Esophagus muscularis mucosa (tissue), 4 donors: ENCODE measurements at regions not wholly inside any gene's neighbourhood (a gene's known extent, or its start where the extent isn't known, plus 50 kb on each side); places are given as distances from the start of the nearest gene placed in this dataset.
"Not testable (repeated sequence)": the region's sequence is repeated elsewhere in the genome, so short reads cannot be mapped to it uniquely, and the experiment has no call there.

Experiments used
- DNase-seq: peaks from one replicate; pipeline ENCODE4 v3.0.0-alpha.2; 2017; ENCODE audit errors: extremely low spot score
- H3K27ac ChIP-seq, 4 donors: fragments of 200-600 bp; sonication (generic); replicated peaks in 1 of 4; 1 replicate in 3 of 4; 2 replicates in 1 of 4; pipeline ENCODE4 v1.5.1; 2016 to 2019; ENCODE audit warnings: mild to moderate bottlenecking in 1 of 4
- H3K27me3 ChIP-seq, 4 donors: fragments of 200-600 bp; sonication (generic); one replicate each; pipeline versions ENCODE4 v1.5.1 to v1.6.0; 2016 to 2019
- H3K36me3 ChIP-seq, 4 donors: fragments of 200-600 bp; sonication (generic); one replicate each; pipeline ENCODE4 v1.5.1; 2016 to 2019
- H3K4me1 ChIP-seq, 4 donors: fragments of 200-600 bp; sonication (generic); one replicate each; pipeline ENCODE4 v1.5.1; 2016 to 2019
- H3K4me3 ChIP-seq, 4 donors: fragments of 200-600 bp; sonication (generic); 1 replicate in 2 of 4; 2 replicates in 2 of 4; pipeline ENCODE4 v1.5.1; 2016 to 2019; ENCODE audit warnings: mild to moderate bottlenecking in 4 of 4, moderate library complexity in 1 of 4
- H3K9me3 ChIP-seq, 4 donors: fragments of 200-600 bp; sonication (generic); 1 replicate in 3 of 4; 2 replicates in 1 of 4; pipeline ENCODE4 v1.5.1; 2016 to 2019
- WGBS: methylation state at CpG from one replicate; pipeline ENCODE4 v1.1.5; 2018; 5-methylcytosine and 5-hydroxymethylcytosine counted together
- intact Hi-C: fragments of 100-400 bp; cut with DNase I; formaldehyde crosslinking; loops from one replicate; pipeline ENCODE4 v1.15.1; 2023

DNA sequence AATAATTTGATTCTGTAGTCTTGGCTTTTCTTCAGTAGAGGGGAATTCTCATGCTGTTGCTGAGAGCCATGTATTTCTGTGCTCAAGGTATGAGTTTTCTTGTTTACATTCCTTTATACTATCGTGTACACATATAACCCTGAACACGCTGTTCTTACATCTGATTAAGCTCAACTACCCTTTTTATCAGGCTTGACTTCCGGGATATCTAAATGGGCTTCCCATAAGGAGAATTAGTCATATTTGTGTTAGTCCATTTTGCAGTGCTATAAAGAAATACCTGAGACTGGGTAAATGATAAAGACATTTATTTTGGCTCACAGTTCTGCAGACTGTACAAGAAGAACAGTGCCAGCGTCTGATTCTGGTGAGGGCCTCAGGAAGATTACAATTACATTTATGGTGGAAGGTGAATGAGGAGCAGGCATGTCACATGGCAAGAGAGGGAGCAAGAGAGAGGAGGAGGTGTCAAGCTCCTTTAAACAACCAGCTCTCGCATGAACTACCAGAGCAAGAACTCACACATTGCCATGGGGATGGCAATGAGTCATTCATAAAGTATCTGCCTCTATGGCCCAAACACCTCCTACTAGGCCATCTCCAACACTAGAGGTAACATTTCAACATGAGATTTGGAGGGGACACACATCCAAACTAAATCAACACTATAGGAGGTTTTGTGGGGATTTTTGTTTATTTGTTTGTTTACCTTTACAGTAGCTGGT lies 118.2 kb downstream of the LIMS4 start:
- intact Hi-C loops, H3K27me3 ChIP-seq, H3K4me1 ChIP-seq, DNase-seq, H3K27ac ChIP-seq, H3K36me3 ChIP-seq, H3K9me3 ChIP-seq, H3K4me3 ChIP-seq: not testable (repeated sequence)
- no CpG with 5 or more reads among the region's 5 CpGs for WGBS

DNA sequence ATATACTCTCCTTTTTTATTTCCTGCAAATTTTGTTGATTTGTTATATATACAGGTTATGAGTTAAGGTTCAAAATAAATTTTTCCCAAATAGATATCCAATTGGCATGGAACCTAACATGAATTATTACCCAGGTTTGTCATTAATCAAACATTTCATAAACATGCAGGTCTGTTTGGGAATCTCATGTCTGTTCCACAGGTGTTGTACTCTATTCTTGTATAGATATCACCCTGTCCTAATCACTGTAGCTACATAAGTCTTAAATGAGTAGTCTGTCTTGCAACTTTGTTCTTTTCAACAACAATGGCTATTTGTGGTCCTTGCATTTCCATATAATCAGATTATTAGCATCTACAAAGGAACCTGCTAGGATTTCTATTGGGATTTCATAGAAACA lies 121.9 kb downstream of the LIMS4 start:
- intact Hi-C loops, H3K9me3 ChIP-seq, H3K36me3 ChIP-seq, H3K4me1 ChIP-seq, H3K27me3 ChIP-seq, H3K27ac ChIP-seq, DNase-seq, H3K4me3 ChIP-seq: not testable (repeated sequence)

DNA sequence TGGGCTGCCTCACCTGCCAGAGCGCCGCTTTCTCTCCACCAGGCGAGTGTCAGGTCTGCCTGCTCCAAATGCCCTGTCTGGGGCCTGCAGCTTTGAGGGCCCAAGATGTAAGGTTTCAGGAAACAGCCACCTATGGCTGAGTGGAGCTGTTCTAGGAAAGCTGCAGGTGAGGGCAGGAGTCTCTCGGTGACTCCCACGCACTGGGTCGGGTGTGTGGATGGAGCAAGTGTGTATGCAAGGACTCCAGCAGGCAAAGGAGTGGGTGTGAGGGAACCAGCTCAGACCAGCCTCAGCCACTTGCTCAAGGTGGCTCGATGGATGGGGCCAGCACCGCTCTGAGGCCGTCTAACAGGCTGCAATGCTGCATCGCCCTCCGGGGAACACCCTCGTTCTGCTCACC lies 123.7 kb downstream of the LIMS4 start:
- H3K27ac ChIP-seq, DNase-seq, H3K4me3 ChIP-seq, H3K27me3 ChIP-seq, H3K9me3 ChIP-seq, H3K36me3 ChIP-seq, intact Hi-C loops, H3K4me1 ChIP-seq: not testable (repeated sequence)
- WGBS = no CpG with 5 or more reads among the region's 12 CpGs

DNA sequence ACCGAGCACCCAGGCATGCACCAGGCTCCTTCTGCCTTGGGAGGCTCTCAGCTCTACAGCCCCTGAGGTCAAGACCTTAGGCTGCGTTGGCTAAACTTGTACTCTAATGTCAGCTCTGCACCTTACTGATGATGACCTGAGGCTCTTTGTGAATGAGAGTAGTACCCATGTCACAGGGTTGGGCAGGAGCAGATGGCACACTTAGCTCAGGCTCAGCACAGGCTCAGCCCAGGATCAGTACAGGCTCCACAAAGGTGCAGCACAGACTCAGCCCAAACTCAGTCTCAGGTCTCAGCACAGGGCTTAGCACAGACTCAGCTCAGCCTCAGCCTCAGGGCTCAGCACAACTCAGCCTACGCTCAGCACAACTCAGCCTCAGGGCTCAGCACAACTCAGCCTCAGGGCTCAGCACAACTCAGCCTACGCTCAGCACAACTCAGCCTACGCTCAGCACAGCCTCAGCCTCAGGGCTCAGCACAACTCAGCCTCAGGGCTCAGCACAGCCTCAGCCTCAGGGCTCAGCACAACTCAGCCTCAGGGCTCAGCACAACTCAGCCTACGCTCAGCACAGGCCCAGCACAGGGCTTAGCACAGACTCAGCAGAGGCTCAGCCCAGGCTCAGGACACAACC lies 128.1 kb downstream of the LIMS4 start:
- H3K27me3 ChIP-seq, H3K36me3 ChIP-seq, DNase-seq, intact Hi-C loops, H3K4me1 ChIP-seq, H3K9me3 ChIP-seq, H3K27ac ChIP-seq, H3K4me3 ChIP-seq: not testable (repeated sequence)
- WGBS = 88% methylated on average over 3 of the region's 6 CpGs

DNA sequence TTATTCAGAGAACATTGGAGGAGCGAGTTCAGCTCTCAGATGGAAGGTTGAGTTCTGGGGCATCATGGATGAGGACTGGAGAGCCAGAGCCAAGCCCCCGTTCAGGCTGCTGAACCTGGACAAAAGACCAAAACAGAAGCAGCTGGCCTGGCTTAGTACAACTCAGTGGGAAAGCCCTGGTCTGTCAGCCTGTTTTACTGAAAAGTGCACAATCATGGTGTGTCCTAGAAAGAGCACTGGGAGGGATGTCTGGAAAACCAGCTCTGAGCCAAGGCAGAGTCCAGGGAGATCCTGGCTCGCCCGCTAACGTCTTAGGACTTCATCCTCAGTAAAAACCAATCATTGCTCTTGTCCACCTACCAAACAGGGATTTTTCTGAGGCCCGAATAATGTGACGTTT lies 129.7 kb upstream of the MTLN start:
- WGBS = no CpG with 5 or more reads among the region's 7 CpGs
- H3K4me3 ChIP-seq, H3K36me3 ChIP-seq, H3K4me1 ChIP-seq, H3K27me3 ChIP-seq, H3K9me3 ChIP-seq, DNase-seq, intact Hi-C loops, H3K27ac ChIP-seq: not testable (repeated sequence)

DNA sequence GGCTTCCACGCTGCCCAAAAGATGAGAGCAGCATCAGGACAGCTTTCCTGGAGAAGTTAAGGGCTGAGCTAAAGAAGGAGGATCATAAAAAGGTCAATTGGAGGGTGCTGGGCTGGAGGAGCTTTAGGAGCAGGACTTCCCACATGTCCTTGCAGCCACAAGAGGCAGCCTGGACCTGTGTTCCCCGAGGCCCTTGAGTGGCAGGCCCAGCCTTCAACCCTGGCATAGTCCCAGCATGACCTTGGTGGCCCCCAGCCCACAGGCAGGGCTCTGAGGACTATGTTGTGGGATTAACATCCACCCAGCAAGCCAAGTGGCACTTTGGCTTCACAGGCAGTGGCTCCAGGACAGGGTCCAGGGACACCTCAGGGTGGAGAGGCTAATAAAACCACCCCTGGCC lies 126.8 kb upstream of the MTLN start:
- DNase-seq, H3K27me3 ChIP-seq, H3K36me3 ChIP-seq, H3K9me3 ChIP-seq, intact Hi-C loops, H3K4me1 ChIP-seq, H3K4me3 ChIP-seq, H3K27ac ChIP-seq: not testable (repeated sequence)
- WGBS = no CpG with 5 or more reads among the region's 2 CpGs

DNA sequence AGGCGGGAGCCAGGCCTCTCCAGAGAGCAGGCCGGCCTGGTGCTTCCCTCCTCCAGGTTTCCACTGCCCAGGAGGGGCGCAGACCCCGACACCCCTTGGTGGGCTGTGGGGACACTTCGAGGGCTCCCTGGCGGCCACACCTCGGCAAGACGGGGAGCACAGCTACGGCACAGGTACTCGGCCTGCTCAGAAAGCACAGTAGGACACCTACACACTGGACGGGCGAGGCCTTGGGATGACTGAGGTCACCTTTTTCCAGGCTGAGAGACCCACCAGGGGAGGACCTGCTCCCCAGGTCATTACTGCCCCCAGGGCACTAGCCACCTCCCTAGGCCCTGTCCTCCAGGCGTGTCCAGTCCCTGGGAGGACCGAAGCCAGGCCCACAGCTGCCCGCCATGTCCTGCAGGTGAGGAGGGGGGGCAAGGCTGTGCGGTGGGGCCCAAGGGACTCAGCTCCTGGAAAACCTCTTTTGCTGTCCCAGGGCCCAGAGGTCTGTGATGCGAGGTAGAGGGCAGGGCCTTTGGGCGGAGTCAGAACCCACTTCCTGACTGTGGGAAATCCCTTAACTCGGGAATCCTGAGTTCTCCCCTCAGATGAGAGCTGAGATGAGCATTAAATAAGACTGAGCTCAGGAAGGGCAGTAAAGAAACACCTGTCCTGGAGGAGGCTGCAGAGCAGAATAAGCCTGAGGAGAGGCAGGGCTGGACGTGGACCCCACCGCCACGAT lies 126.1 kb upstream of the MTLN start:
- intact Hi-C loops, H3K27me3 ChIP-seq, H3K9me3 ChIP-seq, H3K4me3 ChIP-seq, H3K4me1 ChIP-seq, H3K36me3 ChIP-seq, H3K27ac ChIP-seq, DNase-seq: not testable (repeated sequence)
- 87% methylated on average over 7 of the region's 22 CpGs for WGBS

DNA sequence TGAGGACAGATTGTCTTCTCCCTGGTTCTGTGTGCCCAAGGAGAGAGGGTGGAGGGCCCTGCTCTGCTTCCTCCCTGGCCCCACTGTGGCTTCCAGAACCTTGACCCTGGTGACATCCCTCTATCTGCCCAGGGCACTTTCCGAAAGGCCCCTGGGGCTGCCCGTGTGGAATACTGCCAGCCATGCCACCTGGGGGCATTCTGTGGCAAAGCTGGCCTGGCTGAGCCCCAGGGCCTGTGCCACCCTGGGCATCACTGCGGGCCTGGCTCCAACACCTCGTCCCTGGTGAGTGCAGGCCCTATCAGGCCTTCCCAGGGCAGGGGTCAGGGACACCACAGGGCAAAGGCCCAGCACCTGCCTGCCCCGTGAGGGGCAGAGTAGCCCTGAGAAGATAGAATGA lies 123.7 kb upstream of the MTLN start:
- H3K36me3 ChIP-seq, H3K9me3 ChIP-seq, H3K27ac ChIP-seq, H3K4me3 ChIP-seq, intact Hi-C loops, H3K27me3 ChIP-seq, H3K4me1 ChIP-seq, DNase-seq: not testable (repeated sequence)
- WGBS = no CpG with 5 or more reads among the region's 5 CpGs

DNA sequence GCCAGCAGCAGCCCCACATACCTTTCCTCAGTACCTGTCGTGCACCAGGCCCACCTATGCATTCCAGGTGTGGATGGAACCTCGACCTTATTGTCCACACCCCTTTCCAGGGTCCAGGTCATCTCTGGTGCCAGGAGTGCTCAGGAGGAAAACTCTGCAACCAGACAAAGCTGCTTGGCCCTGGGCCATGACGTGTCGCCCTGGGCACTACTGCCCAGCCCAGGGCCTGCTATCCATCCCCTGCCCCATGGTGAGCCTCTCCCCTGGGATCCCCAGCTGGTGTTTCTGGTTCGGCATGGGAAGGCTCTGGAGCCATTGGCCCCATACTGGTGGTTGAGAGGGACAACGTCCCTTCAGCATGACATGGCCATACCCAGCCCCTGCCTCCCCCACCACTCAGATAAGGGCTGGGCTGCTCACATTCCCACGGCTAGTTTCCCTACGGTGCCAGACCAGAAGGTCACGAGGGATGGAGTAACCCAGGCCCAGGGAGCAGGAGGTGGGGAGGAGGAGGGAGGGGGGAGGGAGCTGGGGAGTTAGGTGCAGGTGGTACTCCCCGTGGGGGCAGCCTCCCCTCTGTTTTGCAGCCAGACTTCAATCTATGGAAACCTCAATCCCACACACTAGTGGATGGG lies 123.2 kb upstream of the MTLN start:
- WGBS = 93% methylated on average over 3 of the region's 10 CpGs
- intact Hi-C loops, DNase-seq: not testable (repeated sequence)

DNA sequence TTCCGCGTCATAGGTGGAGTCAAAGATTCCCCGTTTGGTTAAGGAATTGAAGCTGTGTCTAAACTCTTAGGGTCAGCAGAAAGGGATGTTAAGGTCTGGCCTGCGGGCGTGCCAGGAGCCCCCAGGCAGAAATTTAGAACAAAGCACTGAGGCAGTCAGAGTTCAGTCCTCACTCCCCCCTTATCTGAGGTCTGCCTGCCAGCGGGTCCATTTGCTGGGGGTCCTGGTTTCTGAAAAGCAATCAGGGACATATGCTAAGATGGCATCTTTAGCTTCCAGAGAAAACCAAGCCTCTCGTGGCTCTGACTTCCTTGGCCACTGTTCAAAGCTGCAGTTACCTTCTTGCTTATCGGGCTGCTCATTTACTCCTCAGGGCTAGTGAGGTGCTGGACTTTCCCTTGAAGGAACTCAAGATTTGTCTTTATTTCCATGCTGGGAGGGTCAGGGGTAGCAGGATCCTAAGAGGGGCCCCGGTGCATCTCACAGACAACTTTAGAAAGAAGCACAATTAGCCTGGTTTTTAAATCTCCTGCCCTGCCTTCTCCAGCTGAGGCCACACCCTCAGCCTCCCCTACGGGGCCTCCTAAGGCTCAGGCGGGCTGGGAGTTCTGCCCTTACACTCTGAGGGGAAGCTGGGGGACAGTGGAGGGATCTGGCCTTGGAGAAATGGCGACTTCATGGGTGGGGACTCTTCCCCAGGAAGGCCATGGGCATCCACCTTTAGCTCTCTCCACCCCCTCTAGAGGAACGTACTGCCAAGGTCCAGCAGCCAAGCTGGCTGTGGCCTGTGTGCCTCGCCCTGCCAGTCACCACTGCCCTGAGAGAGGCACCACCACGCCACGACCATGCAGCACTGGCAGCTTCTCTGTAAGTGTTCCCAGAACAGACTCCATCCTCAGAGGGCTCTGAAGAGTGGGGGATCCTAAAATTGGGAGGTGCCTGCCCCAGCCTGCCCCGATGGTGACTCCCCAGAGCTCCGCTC lies 121.1 kb upstream of the MTLN start:
- WGBS = 78% methylated on average over 8 of the region's 18 CpGs
- H3K27me3 ChIP-seq, H3K36me3 ChIP-seq, H3K9me3 ChIP-seq, H3K4me3 ChIP-seq, DNase-seq, H3K4me1 ChIP-seq, intact Hi-C loops, H3K27ac ChIP-seq: not testable (repeated sequence)

More for the DNA sequence above, 123.2 kb upstream of the MTLN start:
- not testable (repeated sequence) for H3K4me3 ChIP-seq, H3K9me3 ChIP-seq, H3K4me1 ChIP-seq, H3K27me3 ChIP-seq, H3K36me3 ChIP-seq, H3K27ac ChIP-seq

DNA sequence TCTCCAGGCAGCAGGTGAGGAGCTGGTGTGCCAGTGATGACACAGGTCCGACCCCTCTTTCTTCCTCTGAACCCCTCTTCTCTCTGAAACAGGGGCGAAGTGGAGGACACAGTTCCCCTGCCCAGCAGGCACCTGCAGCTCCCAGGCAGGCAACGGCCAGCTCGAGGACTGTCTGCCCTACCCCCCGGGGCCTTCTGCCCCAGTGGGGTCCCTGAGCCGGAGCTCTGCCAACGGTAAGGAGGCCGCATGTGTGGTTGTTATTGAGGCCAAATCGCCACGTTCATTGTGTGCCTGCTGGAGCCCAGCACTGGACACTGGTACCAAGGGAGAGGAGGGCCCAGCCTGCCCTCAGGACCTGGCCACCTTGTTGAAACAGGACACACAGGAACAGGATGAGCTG lies 119.3 kb upstream of the MTLN start:
- DNase-seq, H3K4me3 ChIP-seq, H3K36me3 ChIP-seq, H3K27ac ChIP-seq, H3K4me1 ChIP-seq, H3K9me3 ChIP-seq, H3K27me3 ChIP-seq, intact Hi-C loops: not testable (repeated sequence)
- WGBS = no CpG with 5 or more reads among the region's 10 CpGs

DNA sequence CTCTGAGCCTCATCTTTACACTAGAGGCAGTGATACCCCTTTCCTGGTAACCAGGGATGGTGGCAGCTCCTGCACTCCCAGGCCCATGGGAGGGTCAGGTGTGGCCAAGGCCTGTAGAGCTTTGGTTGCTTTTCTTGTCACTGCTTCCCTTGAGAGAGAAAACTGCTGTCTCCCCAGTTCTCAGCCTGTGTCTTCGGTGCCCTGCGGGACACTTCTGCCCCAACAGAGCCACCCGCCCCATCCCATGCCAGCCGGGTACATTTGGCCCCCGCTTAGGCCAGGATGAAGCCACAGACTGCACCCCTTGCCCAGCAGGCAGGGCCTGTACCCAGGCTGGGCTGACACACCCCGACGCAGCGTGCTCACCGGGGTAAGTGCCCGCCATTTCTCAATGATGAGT lies 117.4 kb upstream of the MTLN start:
- intact Hi-C loops, H3K9me3 ChIP-seq, DNase-seq, H3K4me1 ChIP-seq, H3K4me3 ChIP-seq, H3K27me3 ChIP-seq, H3K36me3 ChIP-seq, H3K27ac ChIP-seq: not testable (repeated sequence)
- no CpG with 5 or more reads among the region's 10 CpGs for WGBS
